GM21515 (cell line): ENCODE measurements at regions not wholly inside any gene's neighbourhood (a gene's known extent, or its start where the extent isn't known, plus 50 kb on each side); places are given as distances from the start of the nearest gene placed in this dataset.

Source experiments
- ATAC-seq: cut with Tn5 transposase; IDR thresholded peaks from one replicate; pipeline ENCODE4 v1.9.1; 2021; ENCODE audit not compliant: unreplicated experiment

DNA sequence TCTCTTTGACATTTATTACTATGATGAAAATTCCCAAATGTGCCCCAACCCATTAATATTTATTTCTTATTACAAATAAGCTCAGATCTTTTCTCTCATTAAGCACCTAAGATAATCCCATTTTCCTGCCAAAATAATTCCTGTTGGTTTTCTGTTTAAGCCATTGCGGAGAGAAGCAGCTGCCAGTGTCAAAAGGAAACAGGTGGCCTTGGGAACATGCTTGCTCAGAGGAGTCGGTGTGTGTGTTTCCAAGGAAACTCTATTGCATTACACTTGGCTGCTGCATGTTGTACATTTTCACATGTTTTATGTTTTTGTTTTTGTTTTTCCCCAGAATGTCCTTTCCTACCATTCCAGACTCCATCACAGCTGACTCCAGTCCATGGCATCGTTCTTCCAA, 56.4 kb downstream of the CD24 start:
- ATAC-seq, result no peak

DNA sequence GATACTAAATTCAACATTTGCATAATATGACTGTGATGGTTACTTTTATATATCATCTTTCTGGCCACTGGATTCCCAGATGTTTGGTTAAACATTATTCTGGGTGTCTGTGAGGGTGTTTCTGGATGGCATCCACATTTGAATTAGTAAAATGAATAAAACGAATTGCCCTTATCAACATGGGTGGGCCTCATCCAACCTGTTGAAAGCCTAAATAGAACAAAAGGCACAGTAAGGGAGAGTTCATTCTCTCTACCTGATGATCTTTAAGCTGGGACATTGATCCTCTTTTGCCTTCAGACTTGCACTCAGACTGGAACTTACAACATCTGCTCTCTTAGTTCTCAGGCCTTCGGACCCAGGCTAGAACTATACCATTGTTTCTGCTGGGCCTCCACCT, 57.6 kb downstream of the CD24 start:
- no peak for ATAC-seq

DNA sequence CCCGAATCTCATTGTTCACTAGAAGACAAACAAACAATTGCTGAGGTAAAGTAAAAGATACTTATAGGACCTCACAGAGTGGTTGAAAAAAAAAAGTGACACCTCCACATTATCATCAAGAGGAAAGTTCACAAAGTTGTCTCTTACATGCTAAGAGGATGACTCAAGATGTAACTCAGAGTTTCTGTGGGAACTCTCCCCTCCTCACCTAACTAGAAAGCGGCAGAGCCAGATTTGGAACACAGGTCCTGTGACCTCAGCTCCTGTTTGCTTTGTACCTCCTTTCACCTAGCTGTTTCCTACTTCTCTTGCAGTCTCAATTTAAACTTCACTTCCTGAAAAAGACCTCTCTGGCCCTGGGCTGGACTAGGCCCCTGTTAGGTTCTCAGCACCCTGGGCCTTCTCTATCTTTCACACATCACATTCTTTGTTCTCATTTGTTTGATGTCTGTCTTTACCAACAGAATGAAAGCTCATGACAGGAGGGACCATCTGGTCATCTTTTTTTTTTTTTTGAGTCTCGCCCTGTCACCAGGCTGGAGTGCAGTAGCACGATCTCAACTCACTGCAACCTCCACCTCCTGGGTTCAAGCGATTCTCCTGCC, 60.8 kb downstream of the CD24 start:
- ATAC-seq, result no peak

DNA sequence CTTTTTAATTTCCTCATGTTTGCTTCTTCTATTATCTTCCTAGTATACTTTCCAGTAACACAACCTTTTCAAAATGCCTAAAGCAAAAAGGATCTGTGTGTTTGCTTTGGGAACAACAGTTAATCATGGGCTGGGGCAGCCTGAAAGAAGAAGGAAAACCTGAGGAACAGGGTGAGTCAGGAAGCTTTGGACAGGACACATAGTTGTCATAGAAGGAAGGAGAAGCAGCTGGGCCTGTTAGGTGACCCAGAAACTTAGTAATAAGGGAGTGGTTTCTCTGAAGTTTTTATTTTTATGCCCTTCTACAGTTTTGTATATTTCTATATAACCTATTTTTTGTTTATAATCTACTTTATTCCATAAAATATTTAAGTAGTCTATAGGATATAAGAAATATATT, 61.4 kb downstream of the CD24 start:
- no peak for ATAC-seq

DNA sequence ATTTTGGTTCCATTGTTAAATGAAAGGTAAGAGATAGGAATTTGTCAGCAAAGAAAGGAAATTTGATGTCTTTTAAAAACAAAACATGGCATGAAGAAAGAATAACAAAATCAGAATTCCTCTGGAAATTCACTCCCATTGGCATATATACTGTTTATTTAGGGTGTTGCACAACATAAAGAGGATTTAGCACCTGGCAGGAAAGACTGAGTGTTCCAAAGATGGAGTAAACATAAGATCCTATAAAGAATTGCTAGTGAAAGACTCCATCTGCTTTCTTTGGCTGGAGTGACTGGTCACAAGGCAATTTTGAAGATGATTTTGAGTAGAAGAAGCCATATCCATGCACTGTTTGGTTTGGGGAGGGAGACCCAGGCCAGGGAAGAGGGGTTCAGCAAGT, 62.4 kb downstream of the CD24 start:
- ATAC-seq, result no peak

DNA sequence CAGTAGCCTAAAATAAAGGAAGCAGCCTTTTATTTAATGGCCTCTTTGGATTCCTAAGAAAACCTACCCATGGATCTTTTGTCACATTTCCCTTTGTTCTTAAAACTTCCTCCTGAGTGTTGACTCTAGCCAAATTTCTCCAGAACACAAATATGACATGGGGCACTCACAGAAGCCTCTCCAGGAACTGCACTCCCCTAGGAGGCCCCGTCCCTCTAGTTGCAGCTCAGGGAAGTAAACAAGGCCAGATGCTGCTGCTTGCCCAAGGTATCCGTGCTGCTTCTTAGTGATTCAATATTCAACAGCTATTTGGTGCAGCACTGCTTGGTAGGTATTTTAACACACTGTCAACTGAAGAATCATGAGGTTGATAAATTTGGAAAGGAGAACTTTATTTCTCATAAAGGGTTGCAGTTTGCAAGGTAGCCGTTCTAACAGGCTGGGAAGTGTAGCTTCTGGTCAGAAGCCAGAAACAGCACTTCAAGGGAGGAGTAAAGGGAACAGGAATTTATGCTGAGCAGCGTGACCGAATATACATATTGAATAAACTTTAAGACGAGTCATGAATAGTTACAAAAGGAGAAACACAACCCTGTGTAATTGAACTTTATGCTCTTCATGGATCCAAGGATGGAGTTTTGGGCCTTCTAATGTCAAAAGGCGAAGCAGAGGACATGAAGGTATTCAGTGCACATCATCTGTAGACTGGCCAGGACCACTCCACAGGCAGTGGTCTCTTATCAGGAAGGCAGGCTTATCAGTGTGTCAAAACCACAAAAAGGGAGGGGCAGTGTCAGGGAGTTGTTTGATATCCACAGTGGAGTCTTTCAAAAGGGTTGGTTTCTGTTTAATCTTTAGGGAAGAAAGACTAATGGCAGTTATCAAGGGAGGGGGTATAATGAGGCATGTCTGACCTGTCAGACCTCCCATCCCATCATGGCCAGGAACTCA, 63.3 kb downstream of the CD24 start:
- no peak for ATAC-seq

DNA sequence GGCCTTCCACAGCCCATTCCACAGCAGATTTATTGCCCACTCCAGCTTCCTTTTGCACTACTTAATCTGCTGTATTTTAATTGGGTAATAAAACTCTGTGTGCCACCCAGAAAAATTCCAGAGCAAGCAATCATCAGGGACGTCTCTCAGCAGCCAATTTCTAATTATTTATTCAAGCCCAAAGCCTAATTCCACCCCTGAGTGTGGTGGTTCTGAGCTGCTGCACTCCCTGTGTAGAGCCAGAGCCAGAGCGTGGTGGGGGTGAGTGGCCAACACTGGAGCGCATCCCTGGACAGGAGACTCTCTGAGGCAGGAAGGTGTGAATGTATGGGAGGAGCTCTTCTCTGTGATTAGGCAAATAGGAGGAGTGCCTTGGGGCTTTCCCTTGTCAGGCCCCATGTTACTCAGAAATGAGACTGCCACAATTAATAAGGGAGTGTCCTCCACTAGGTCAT, 66.1 kb downstream of the CD24 start:
- no peak for ATAC-seq

DNA sequence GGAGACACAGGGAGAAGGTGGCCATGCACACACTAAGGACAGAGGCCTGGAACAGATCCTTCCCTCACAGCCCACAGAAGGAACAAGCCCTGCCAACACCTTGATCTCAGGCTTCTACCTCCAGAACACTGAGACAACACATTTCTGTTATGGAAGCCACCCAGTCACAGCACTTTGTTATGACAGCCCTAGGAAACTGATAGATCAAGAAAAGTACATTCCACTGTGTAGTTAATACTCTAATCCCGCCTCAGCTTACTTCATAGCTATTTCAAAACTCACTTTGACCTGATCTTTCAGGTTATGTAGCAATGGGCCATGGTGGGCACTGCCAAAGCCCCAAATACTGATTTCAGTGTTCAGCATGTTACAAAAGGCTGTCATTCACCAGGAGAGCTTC, 66.8 kb downstream of the CD24 start:
- ATAC-seq, result no peak

DNA sequence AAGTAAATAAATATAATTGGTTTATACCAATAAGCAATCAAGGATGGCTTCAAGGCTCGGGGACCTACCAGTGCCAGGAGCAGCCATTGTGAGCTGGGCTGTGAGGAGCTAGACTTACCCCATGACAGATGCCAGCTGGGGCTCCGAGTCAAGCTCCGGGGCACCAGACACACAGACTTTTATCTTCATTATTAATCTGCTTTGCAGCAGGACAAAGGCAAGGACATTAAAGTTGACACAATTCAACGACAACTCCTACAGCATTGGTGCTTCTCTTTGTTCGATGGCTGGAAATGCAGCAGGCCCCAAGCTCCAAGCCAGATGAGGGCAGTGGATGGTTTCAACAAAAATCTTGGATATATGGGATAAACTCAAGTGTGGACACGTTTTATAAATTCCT, 68.3 kb downstream of the CD24 start:
- ATAC-seq, result no peak

DNA sequence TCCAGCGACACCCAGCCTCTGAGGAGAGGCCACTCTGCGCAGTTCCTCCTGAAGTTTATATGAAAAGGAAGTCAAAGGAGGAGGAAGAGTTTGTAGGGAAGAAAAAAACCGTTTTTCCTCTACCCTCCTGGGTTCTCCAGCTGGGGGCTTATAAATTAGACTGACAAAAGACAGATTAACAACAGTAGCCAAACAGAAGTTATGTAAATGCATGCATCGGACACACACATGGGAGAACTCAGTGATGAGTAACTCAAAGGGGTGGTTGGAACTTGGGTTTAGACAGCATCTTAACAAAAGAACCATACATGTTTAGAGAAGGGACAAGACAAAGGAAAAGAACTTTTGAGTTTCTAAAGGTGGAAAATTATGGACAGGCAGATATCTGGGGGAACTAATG, 71.2 kb downstream of the CD24 start:
- ATAC-seq, result no peak

DNA sequence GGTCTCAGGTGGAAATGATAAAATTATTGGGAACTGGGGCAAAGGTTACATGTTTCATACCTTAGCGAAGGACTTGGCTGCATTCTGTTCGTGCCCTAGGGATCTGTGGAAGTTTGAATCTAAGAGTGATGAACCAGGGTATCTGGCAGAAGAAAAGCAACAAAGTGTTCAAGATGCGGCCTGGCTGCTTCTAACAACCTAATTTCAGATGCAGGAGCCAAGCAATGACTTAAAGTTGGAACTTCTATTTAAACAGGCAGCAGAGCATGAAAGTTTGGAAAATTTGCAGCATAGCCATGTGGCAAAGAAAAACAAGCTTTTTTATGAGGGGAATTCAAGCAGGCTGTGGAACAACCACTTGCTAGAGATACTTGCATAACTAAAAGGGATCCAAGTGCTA, 73.5 kb downstream of the CD24 start:
- ATAC-seq, result no peak

DNA sequence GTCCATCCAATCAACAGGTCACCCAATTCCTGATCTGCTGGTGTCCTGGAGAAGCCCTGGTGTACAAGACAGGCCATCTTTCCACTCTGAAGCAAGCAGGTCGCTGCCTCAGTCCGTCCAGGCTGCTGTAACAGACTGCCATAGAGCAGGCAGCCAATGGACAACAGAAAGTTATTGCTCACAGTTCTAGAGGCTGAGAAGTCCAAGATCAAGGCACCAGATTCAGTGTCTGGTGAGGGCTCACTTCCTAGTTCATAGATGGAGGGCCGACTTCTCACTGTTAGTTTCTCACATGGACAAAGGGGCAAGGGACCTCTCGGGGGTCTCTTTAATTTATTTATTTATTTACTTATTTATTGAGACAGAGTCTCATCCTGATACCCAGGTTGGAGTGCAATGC, 74.8 kb downstream of the CD24 start:
- ATAC-seq, result no peak

DNA sequence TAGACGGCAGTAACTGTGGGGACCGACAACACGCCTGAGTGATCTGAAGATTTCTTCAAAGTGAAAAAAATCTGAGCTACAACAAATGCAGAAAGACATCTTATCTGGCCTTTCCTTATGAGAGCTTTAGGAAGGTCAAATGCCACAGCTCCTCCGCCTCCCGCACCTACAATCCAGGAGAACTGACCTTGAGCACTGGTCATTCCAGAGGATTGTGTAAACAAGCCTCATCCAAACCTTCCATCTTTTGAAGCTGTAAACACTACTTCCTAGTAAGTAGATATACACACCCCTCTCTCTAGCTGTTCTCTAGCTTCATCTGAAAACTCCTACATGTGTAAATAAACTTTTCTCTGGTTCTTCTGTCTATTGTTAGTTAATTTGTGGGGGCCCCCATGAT, 76.9 kb downstream of the CD24 start:
- ATAC-seq, result no peak

DNA sequence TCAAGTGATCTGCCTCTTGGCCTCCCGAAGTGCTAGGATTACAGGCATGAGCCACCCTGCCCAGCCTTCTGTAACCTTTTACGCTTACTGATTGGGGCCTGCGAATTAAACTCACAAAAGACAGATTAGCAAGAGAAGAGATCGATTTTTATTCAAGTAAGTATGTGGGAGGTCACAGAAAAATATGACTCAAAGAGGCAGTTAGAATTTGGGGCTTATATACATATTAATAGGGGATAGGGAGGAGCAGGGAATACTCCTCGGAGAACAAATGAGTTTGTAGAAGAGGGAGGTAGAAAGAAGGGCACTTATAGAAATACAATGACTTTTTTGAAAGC, 78.9 kb downstream of the CD24 start:
- ATAC-seq, result no peak

DNA sequence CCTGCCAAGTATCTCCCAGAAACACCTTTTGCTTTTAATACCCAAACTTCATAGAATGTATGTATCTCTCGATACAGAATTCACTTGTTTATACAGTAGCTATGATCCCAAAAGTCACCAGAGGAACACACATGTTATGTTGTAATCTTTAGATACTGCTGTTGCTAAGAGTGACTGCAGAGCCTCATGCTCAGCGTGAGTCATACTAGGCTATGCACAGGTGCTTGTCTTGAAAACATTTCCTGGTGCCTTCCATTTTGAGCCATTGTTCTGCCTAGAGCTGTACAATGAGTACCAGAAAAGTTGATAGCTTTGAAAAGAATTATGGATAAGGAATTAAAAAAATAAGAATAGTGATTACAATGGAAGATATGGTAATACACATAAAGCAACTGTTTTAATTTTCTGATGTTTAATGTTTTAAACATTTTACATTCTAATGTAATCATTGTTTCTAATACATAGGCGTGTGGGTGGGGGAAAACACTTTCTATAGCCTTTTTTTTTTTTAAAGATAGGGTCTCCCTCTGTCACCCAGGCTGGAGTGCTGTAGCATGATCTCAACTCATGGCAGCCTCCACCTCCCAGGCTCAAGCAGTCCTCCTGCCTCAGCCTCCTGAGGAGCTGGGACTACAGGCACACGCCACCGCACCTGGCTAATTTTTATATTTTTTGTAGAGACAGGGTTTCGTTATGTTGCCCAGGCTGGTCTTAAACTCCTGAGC, 79.4 kb downstream of the CD24 start:
- ATAC-seq, result no peak

DNA sequence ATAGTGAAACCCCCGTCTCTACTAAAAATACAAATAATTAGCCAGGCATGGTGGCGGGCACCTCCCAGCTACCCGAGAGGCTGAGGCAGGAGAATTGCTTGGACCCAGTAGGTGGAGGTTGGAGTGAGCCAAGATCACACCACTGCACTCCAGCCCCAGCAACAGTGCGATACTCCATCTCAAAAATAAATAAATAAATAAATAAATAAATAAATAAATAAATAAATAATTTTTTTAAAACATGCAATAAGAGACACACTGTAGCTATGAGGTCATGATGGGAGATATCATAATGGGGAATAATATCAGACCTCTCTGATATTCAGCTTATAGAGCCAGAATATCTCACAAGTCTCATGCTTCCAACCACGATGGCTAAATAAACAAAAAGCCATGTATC, 82.3 kb downstream of the CD24 start:
- ATAC-seq, result no peak

DNA sequence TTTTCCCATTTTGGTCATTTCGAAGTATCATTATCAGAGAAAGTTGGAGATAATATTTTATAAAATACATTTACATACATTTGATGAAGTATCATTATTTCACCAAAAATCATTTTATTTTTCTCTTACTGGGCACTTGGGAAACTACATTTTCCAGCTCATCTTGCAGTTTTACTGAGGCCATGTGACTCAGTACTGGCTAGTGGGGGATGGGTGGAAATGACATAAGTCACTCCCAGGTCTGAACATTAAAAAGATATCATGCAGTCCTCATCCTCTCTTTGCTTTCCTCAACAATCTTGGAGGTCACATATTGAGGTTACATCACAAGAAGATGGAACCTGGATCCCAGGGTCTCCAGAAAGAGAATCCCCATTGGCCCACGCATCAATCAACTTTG, 84.1 kb downstream of the CD24 start:
- no peak for ATAC-seq

DNA sequence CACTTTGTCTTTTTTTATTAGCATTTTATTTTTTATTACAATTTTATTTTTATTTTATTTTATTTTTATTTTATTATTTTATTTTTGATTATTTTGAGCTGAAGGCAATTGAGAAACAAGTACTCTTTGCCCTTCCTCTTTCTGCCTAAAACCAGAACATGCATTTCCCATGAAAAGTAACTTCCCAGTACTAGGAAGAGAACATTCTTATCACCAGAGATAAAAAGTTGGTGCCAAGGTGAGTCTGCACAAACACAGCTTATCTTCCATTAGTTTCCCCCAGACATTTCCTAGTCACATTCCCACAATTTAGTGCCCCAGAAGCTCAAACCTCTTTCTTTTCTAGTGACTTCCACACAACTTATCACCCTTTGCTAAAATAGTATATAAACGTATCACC, 84.8 kb downstream of the CD24 start:
- no peak for ATAC-seq

DNA sequence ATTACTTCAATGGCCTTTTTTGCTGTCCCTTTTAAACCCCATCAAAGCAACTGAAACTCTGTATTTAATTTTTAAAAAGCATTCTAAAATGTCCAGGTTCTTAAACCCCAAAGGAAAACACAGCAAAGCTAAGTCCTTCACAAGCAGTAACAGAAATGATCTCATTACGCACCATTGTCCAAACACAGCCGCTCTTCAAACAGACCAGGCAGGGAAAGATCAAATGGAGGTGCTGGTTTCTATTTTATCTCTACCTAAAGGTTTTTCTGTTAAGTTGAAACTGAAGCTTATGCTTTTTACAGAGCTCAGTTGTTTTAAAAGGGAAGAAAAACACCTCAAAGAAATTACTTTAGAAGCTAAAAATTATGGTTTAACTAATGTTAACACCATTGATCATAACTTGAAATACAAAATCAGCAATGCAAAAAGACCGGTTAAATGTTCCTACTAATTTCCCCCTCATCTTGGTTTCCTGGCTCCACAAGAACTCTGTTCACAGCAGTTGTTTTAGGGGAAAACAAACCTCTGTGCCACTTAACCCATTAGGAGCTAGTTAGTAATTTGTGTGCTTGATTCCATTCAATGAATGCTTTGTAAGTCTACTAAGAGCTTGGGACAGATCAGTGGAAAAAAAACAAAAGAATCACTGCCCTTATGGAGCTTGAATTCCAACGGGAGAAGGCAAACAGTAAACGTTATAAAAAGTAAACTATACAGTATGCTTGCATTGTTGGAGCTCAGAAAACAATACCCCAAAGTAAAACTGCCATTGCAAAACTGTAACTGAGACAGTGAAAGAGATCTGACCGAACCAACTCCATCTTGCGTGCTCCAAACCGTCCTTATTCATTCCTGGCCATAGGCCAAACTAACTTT, 87.4 kb downstream of the CD24 start:
- no peak for ATAC-seq

DNA sequence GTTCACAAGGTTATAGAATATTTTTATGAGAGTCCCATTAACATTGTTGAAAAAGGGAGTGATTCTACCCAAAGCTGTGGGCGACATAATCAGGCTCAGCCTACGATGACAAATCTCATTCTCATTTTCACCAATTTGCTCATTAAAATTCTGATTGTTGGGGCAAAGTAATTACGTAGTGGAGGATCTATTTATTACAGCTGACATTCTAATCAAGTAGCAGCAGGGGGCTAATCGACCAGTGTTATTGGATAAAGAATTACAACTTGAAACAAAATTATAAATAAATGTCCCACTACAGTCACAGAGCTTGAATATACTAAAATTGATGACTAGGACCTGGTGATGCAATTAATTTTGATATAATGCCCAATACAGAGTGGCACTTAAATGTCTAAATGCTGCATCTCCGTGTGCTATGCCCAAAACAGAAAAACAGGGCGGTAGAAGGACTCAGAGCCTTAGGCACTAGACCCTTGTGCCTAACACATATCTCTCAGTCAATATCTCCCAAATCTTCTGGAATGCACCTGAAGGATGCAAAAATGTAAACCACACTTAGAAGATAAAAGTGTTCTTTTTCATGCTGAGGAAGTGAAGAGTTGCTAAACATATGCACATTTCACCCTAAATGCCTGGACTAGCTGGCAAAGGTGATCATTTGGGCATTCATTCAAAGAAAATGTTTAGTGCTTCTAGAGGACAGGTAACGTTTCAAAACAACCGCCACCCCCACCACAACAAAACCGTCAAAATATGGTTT, 88.3 kb downstream of the CD24 start:
- ATAC-seq, result no peak
